Coronary artery (tissue), 2 donors: ENCODE measurements at regions not wholly inside any gene's neighbourhood (a gene's known extent, or its start where the extent isn't known, plus 50 kb on each side); places are given as distances from the start of the nearest gene placed in this dataset.

Source experiments
- DNase-seq: peaks from one replicate; pipeline ENCODE4 v3.0.0-alpha.2; 2017; ENCODE audit warnings: low spot score
- H3K27ac ChIP-seq, 2 donors: fragments of 200-600 bp; sonication (generic); one replicate each; pipeline ENCODE4 v1.5.1; 2016 to 2019
- H3K4me3 ChIP-seq: fragments of 200-600 bp; sonication (generic); 2 replicates; pipeline ENCODE4 v1.5.1; 2016; ENCODE audit warnings: mild to moderate bottlenecking, moderate library complexity
- TF ChIP-seq, protein P1 (sequence below): fragments of 200-600 bp; sonication (generic); IDR thresholded peaks from one replicate; pipeline ENCODE4 v1.5.1; 2019; ENCODE audit warnings: antibody characterized with exemption

DNA sequence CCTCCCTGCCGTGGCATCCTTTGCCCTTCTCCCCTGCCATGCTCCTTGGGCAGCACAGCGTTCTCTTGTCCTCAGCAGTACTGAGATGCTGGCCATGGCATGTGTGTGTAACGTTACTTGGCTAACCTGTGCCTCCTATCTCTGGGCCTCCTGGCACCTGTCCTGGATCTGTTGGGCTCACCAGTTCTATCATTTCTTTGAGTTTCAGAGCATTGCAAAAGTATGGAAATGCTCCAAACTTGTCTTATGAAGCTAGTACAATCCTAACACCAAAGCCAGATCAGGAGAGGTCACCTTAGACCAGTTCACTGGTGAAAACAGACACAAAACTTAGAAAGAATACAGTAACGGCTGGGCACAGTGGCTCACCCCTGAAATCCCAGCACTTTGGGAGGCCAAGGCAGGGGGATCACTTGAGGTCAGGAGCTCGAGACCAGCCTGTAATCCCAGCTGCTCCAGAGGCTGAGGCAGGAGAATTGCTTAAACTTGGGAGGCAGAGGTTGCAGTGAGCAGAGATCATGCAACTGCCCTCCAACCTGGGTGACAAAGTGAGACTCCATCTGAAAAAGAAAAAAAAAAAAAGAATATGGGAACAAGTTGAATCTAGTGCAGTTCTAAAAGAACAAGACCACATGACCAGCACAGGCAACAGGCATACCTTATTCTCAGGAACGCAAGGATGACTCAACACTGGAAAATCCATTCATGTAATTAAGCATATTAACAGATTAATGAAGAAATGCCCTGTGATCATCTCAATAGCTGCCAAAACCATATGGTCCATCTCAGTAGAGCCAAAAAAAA, 62.4 kb upstream of the TRPM1 start:
- TF ChIP-seq, protein P1, sequence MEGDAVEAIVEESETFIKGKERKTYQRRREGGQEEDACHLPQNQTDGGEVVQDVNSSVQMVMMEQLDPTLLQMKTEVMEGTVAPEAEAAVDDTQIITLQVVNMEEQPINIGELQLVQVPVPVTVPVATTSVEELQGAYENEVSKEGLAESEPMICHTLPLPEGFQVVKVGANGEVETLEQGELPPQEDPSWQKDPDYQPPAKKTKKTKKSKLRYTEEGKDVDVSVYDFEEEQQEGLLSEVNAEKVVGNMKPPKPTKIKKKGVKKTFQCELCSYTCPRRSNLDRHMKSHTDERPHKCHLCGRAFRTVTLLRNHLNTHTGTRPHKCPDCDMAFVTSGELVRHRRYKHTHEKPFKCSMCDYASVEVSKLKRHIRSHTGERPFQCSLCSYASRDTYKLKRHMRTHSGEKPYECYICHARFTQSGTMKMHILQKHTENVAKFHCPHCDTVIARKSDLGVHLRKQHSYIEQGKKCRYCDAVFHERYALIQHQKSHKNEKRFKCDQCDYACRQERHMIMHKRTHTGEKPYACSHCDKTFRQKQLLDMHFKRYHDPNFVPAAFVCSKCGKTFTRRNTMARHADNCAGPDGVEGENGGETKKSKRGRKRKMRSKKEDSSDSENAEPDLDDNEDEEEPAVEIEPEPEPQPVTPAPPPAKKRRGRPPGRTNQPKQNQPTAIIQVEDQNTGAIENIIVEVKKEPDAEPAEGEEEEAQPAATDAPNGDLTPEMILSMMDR: no peak
- Histone ChIP-seq H3K27ac (no peak overlapping the region), H3K4me3 (no peak overlapping the region)
- no peak for DNase-seq

DNA sequence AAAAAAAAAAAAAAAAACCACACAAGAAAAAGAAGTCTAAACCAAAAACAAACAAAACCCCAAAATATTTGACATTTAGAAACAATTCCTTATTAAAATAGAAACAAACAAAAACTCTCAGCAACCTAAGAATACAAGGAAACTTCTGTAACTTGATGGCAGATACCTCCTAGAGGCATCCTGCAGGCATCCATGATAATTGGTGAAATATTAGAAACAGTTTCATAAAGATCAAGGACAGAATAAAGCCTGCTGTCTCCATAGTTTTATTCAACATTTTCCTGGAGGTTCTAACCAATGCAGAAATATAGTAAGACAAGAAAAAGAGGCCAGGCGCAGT, 63.0 kb upstream of the TRPM1 start:
- Histone ChIP-seq H3K4me3 (no peak overlapping the region), H3K27ac (no peak overlapping the region)
- TF ChIP-seq, protein P1: no peak
- DNase-seq: no peak

DNA sequence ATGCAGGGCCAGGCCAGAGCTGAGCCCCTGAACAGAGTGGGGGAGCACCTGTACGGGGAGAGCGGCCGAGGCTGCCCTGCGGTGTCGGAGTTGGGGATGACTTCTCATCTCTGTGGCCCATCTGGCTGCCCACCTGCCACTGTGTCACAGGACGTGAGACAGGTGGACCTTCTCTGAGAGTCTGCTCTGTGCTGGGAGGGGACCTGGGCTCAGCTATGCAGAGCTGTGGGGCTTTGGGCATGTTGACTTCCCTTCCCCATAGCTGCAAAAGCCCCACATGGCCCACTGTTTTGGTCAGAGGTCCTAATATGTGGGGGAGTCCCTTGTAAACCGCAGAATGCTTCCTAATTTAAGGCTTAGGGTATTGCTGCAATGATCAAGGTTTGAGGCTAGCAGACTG, 68.0 kb upstream of the TRPM1 start:
- DNase-seq: no peak
- Histone ChIP-seq H3K4me3 (no peak overlapping the region), H3K27ac (no peak overlapping the region)
- TF ChIP-seq, protein P1: no peak

DNA sequence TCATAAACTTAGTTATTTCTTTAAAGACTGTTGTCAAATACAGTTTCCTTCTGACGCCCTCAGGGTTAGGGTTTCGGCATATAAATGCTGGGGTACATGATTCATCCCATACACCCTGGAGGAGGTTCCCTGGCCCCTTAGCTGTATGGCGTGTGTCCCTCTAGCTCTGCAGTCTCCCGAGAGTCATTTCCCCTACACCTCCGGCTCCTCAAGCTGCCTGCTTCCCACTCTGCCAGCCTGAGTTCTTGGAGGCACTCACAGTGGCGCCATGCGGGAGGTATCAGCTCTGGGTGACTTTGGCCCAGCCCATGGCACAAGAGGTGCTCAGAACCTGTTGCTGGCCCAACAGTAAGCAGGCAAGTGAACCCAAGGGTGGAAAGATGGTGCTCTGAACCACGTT, 70.2 kb upstream of the TRPM1 start:
- TF ChIP-seq, protein P1: no peak
- DNase-seq: no peak
- H3K4me3 ChIP-seq: no peak overlapping the region
- no peak overlapping the region for H3K27ac ChIP-seq

- H3K27ac ChIP-seq: no peak overlapping the region
- no peak for DNase-seq
- TF ChIP-seq, protein P1: no peak
- no peak overlapping the region for H3K4me3 ChIP-seq
These were observed 71.1 kb upstream of the TRPM1 start for GRCh38 chr15:31172606-31173005.

DNA sequence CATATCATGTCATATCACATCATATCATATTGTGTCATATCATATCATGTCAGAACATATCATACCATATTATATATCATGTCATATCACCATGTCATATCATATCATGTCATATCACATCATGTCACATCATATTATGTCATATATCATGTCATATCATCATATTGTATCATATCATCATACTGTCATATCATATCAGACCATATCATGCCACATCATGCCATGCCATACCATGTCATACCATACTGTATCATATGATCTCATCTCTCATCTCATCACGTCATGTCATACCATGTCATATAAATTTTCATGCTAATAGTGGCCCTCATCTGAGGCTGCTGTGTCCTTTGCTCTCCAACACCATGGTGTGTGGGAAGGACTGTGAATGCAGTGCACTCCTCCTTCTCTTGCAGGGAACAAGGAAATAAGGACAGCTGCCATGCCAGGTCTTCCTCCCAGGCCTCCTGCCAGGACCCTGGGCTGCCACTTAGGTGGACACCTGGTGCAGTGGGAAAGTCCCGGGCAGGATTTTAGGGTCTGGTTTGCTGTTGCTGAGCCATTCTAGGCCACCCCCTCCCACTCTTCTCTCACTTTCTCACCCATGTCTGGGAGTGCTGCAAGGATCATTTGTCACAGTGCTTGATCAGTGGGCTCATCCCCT, 72.4 kb upstream of the TRPM1 start:
- no peak overlapping the region for H3K27ac ChIP-seq
- no peak for DNase-seq
- TF ChIP-seq, protein P1: no peak
- no peak overlapping the region for H3K4me3 ChIP-seq

GRCh38 chr15:31175484-31175883, 74.0 kb upstream of the TRPM1 start:
- TF ChIP-seq, protein P1: no peak
- Histone ChIP-seq H3K4me3 (no peak overlapping the region), H3K27ac (no peak overlapping the region)
- DNase-seq: no peak
